ENCODE measurements at regions not wholly inside any gene's neighbourhood (a gene's known extent, or its start where the extent isn't known, plus 50 kb on each side); places are given as distances from the start of the nearest gene placed in this dataset.
A peak's percentile ranks its signal among the peaks of the same experiment; 100 is the strongest.

GRCh38 chr12:98397323-98398105 lies 117.9 kb upstream of the TMPO start:
- H3K4me1 ChIP-seq (ENCODE audit: control insufficient read depth, low read length), result peaks cover 18% of the 10 kb centered on the region
- H3K79me2 ChIP-seq (ENCODE audit: control insufficient read depth, low read length), result no peaks in the 10 kb centered on the region
- peak overlapping the region; percentile 64 for H3K4me2 ChIP-seq (ENCODE audit: low read length)
- no peaks in the 10 kb centered on the region for H3K27me3 ChIP-seq (ENCODE audit: control insufficient read depth, low read length)
- TF ChIP-seq EZH2phosphoT487 (IDR thresholded peaks at IDR 0.05; ENCODE audit: borderline replicate concordance, low read length) (no peak), CTCF (IDR thresholded peaks at IDR 0.05; ENCODE audit: low read depth, low read length, poor library complexity, severe bottlenecking) (peak; percentile 88)
- H3K4me3 ChIP-seq (ENCODE audit: low read length), result peak overlapping the region; percentile 48
- no peaks in the 10 kb centered on the region for H3K9me3 ChIP-seq (ENCODE audit: control insufficient read depth, insufficient read depth, low read length)
- H3F3A ChIP-seq (ENCODE audit: control insufficient read depth, insufficient read depth), result no peaks in the 10 kb centered on the region
- H3K27ac ChIP-seq (ENCODE audit: low read depth, low read length), result no peak overlapping the region
- H3K36me3 ChIP-seq (ENCODE audit: control insufficient read depth, low read length), result no peaks in the 10 kb centered on the region
- no peaks in the 10 kb centered on the region for H3K9me2 ChIP-seq (replicated peaks; ENCODE audit: control insufficient read depth, low read length)
- H4K20me1 ChIP-seq (ENCODE audit: control insufficient read depth, insufficient read depth, low read depth, low read length), result no peaks in the 10 kb centered on the region

GRCh38 chr12:98399532-98399931 lies 115.9 kb upstream of the TMPO start:
- TF ChIP-seq CTCF (IDR thresholded peaks at IDR 0.05; ENCODE audit: low read depth, low read length, poor library complexity, severe bottlenecking) (no peak), EZH2phosphoT487 (IDR thresholded peaks at IDR 0.05; ENCODE audit: borderline replicate concordance, low read length) (no peak)
- Histone ChIP-seq H3K36me3 (ENCODE audit: control insufficient read depth, low read length) (no peaks in the 10 kb centered on the region), H3K4me2 (ENCODE audit: low read length) (no peak overlapping the region), H3K4me1 (ENCODE audit: control insufficient read depth, low read length) (peaks cover 22% of the 10 kb centered on the region), H3K27me3 (ENCODE audit: control insufficient read depth, low read length) (no peaks in the 10 kb centered on the region), H3K79me2 (ENCODE audit: control insufficient read depth, low read length) (no peaks in the 10 kb centered on the region), H3K9me2 (replicated peaks; ENCODE audit: control insufficient read depth, low read length) (no peaks in the 10 kb centered on the region), H3K27ac (ENCODE audit: low read depth, low read length) (no peak overlapping the region), H4K20me1 (ENCODE audit: control insufficient read depth, insufficient read depth, low read depth, low read length) (no peaks in the 10 kb centered on the region), H3K4me3 (ENCODE audit: low read length) (no peak overlapping the region), H3K9me3 (ENCODE audit: control insufficient read depth, insufficient read depth, low read length) (no peaks in the 10 kb centered on the region), H3F3A (ENCODE audit: control insufficient read depth, insufficient read depth) (no peaks in the 10 kb centered on the region)

- Histone ChIP-seq H3K9me3 (ENCODE audit: control insufficient read depth, insufficient read depth, low read length) (no peaks in the 10 kb centered on the region), H3K27me3 (ENCODE audit: control insufficient read depth, low read length) (no peaks in the 10 kb centered on the region), H3K79me2 (ENCODE audit: control insufficient read depth, low read length) (no peaks in the 10 kb centered on the region), H4K20me1 (ENCODE audit: control insufficient read depth, insufficient read depth, low read depth, low read length) (no peaks in the 10 kb centered on the region), H3K4me1 (ENCODE audit: control insufficient read depth, low read length) (peaks cover 22% of the 10 kb centered on the region), H3K4me2 (ENCODE audit: low read length) (no peak overlapping the region), H3F3A (ENCODE audit: control insufficient read depth, insufficient read depth) (no peaks in the 10 kb centered on the region), H3K4me3 (ENCODE audit: low read length) (no peak overlapping the region), H3K36me3 (ENCODE audit: control insufficient read depth, low read length) (no peaks in the 10 kb centered on the region), H3K27ac (ENCODE audit: low read depth, low read length) (no peak overlapping the region), H3K9me2 (replicated peaks; ENCODE audit: control insufficient read depth, low read length) (no peaks in the 10 kb centered on the region)
- TF ChIP-seq CTCF (IDR thresholded peaks at IDR 0.05; ENCODE audit: low read depth, low read length, poor library complexity, severe bottlenecking) (no peak), EZH2phosphoT487 (IDR thresholded peaks at IDR 0.05; ENCODE audit: borderline replicate concordance, low read length) (no peak)
Measured at GRCh38 chr12:98401427-98401826, 114.0 kb upstream of the TMPO start.

Data from DOHH2 (cell line).